OCI-LY7 (cell line): ENCODE measurements at regions not wholly inside any gene's neighbourhood (a gene's known extent, or its start where the extent isn't known, plus 50 kb on each side); places are given as distances from the start of the nearest gene placed in this dataset.

ENCODE experiments used
- BruUV-seq: library from RNA; stranded (reverse); fragments of 400-500 nt; replicated peaks from 2 replicates; lab custom pipeline; 2021; lab: Mats Ljungman, UMichigan
- CTCF ChIA-PET: fragments of 300-600 bp; sonication (Branson Sonifier 250); formaldehyde crosslinking; loops from one replicate; lab custom pipeline; 2022; ENCODE audit warnings: antibody characterized with exemption; ENCODE audit not compliant: unreplicated experiment; lab: Charles Lee
- POLR2A ChIA-PET: fragments of 300-600 bp; sonication (Branson Sonifier 250); formaldehyde crosslinking; loops from one replicate; lab custom pipeline; 2022; ENCODE audit warnings: antibody characterized with exemption; lab: Charles Lee
- DNase-seq: peaks from one replicate; pipeline ENCODE4 v3.0.0-alpha.2; 2015; ENCODE audit warnings: low spot score
- H2AFZ ChIP-seq: fragments of 200-600 bp; sonication (generic), shearing (Covaris generic); 2 replicates; pipeline ENCODE4 v1.6.1; 2014; ENCODE audit warnings: mild to moderate bottlenecking, antibody characterized with exemption, low read length, moderate library complexity
- H3K27ac ChIP-seq: fragments of 200-600 bp; sonication (generic); 2 replicates; pipeline ENCODE4 v1.5.1; 2014; ENCODE audit warnings: mixed run types, low read depth, mild to moderate bottlenecking, moderate library complexity, low read length, inconsistent platforms; ENCODE audit not compliant: poor library complexity, severe bottlenecking
- H3K36me3 ChIP-seq: fragments of 200-600 bp; sonication (generic); 2 replicates; pipeline ENCODE4 v1.6.1; 2014; ENCODE audit warnings: mild to moderate bottlenecking, antibody characterized with exemption, low read length, moderate library complexity, mixed read lengths; ENCODE audit not compliant: insufficient read depth
- H3K4me1 ChIP-seq: fragments of 200-600 bp; sonication (generic); 2 replicates; pipeline ENCODE4 v1.5.1; 2014; ENCODE audit warnings: mild to moderate bottlenecking, low read length; ENCODE audit not compliant: insufficient read depth, poor library complexity, severe bottlenecking
- H3K4me2 ChIP-seq: fragments of 200-600 bp; sonication (generic); 2 replicates; pipeline ENCODE4 v1.6.1; 2014; ENCODE audit warnings: mild to moderate bottlenecking, low read length
- H3K4me3 ChIP-seq: fragments of 200-600 bp; sonication (generic); 2 replicates; pipeline ENCODE4 v1.5.1; 2014; ENCODE audit warnings: mild to moderate bottlenecking, low read depth, low read length; ENCODE audit not compliant: poor library complexity, severe bottlenecking
- H3K79me2 ChIP-seq: fragments of 200-600 bp; sonication (generic); 2 replicates; pipeline ENCODE4 v1.6.1; 2016; ENCODE audit warnings: low read depth, mild to moderate bottlenecking, low read length, moderate library complexity, mixed read lengths; ENCODE audit not compliant: insufficient read depth
- H3K9me2 ChIP-seq: fragments of 200-600 bp; sonication (generic); 2 replicates; pipeline ENCODE4 v1.6.1; 2016; ENCODE audit warnings: mild to moderate bottlenecking, low read length, mixed read lengths; ENCODE audit not compliant: insufficient read depth
- H3K9me3 ChIP-seq: fragments of 200-600 bp; sonication (generic); 2 replicates; pipeline ENCODE4 v1.6.1; 2014; ENCODE audit warnings: mild to moderate bottlenecking, mixed run types, low read length, mixed read lengths
- H4K20me1 ChIP-seq: fragments of 200-600 bp; sonication (generic); 2 replicates; pipeline ENCODE4 v1.6.1; 2014; ENCODE audit warnings: mild to moderate bottlenecking, antibody characterized with exemption, low read length, moderate library complexity, mixed read lengths; ENCODE audit not compliant: insufficient read depth
- CTCF ChIP-seq: fragments of 200-600 bp; sonication (generic); conservative IDR thresholded peaks from 2 replicates; pipeline ENCODE4 v1.5.1; 2014; ENCODE audit warnings: mild to moderate bottlenecking, antibody characterized with exemption, low read length, moderate library complexity, mixed read lengths
- EZH2phosphoT487 ChIP-seq: fragments of 200-600 bp; sonication (generic); IDR thresholded peaks from 2 replicates; pipeline ENCODE4 v1.6.1; 2018; ENCODE audit warnings: low read depth, borderline replicate concordance, mild to moderate bottlenecking, mixed run types, antibody characterized with exemption, low read length, moderate library complexity, mixed read lengths
- intact Hi-C: fragments of 100-400 bp; cut with micrococcal nuclease; formaldehyde crosslinking; loops from one replicate; pipeline ENCODE4 v1.10.0; 2022; ENCODE audit not compliant: unreplicated experiment

GRCh38 chr7:131148258-131148657, 179.4 kb upstream of the MKLN1 start:
- Histone ChIP-seq H3K4me2 (no peak overlapping the region), H4K20me1 (no peaks in the 10 kb centered on the region), H3K4me3 (no peak overlapping the region), H3K9me2 (no peaks in the 10 kb centered on the region), H3K4me1 (no peaks in the 10 kb centered on the region), H3K9me3 (no peaks in the 10 kb centered on the region), H3K27ac (no peak overlapping the region), H3K79me2 (no peaks in the 10 kb centered on the region), H3K36me3 (no peaks in the 10 kb centered on the region), H2AFZ (no peak overlapping the region)
- intact Hi-C loops, result no loop called here
- ChIA-PET CTCF (no interaction called here), POLR2A (interaction anchor here (1.0 to 1.2 kb wide), 3 partner anchors 10 to 14 kb away, joined by 3 to 4 read pairs (median 3); no protein-coding TSS in a partner anchor)
- TF ChIP-seq CTCF, result no peak
- TF ChIP-seq EZH2phosphoT487, result no peak
- BruUV-seq, result no TSS peak
- DNase-seq, result no peak

- Histone ChIP-seq H3K4me1 (no peaks in the 10 kb centered on the region), H3K4me3 (no peak overlapping the region), H3K9me3 (no peaks in the 10 kb centered on the region), H3K4me2 (no peak overlapping the region), H4K20me1 (no peaks in the 10 kb centered on the region), H3K9me2 (no peaks in the 10 kb centered on the region), H2AFZ (no peak overlapping the region), H3K27ac (no peak overlapping the region), H3K79me2 (no peaks in the 10 kb centered on the region), H3K36me3 (no peaks in the 10 kb centered on the region)
- no TSS peak for BruUV-seq
- CTCF ChIA-PET, result no interaction called here
- intact Hi-C loops, result no loop called here
- DNase-seq, result no peak
- TF ChIP-seq EZH2phosphoT487, result no peak
- POLR2A ChIA-PET, result interaction anchor here (1.0 to 1.4 kb wide), 3 partner anchors 13 to 24 kb away, joined by 3 read pairs; no protein-coding TSS in a partner anchor
These were observed 178.8 kb upstream of the MKLN1 start for GRCh38 chr7:131148708-131149428.

GRCh38 chr7:131149429-131149773, 178.3 kb upstream of the MKLN1 start:
- no TSS peak for BruUV-seq
- H3K9me2 ChIP-seq, result no peaks in the 10 kb centered on the region
- no peaks in the 10 kb centered on the region for H3K9me3 ChIP-seq
- H3K79me2 ChIP-seq, result no peaks in the 10 kb centered on the region
- H3K36me3 ChIP-seq, result no peaks in the 10 kb centered on the region
- H3K4me3 ChIP-seq, result no peak overlapping the region
- H2AFZ ChIP-seq, result no peak overlapping the region
- no peaks in the 10 kb centered on the region for H4K20me1 ChIP-seq
- DNase-seq, result no peak
- ChIA-PET CTCF (no interaction called here), POLR2A (interaction anchor here (1.0 to 1.4 kb wide), 3 partner anchors 13 to 25 kb away, joined by 3 read pairs; no protein-coding TSS in a partner anchor)
- no peaks in the 10 kb centered on the region for H3K4me1 ChIP-seq
- intact Hi-C loops, result no loop called here
- TF ChIP-seq EZH2phosphoT487 (no peak), CTCF (no peak)
- H3K27ac ChIP-seq, result no peak overlapping the region
- no peak overlapping the region for H3K4me2 ChIP-seq
